ENCODE measurements at regions not wholly inside any gene's neighbourhood (a gene's known extent, or its start where the extent isn't known, plus 50 kb on each side); places are given as distances from the start of the nearest gene placed in this dataset.

DNA sequence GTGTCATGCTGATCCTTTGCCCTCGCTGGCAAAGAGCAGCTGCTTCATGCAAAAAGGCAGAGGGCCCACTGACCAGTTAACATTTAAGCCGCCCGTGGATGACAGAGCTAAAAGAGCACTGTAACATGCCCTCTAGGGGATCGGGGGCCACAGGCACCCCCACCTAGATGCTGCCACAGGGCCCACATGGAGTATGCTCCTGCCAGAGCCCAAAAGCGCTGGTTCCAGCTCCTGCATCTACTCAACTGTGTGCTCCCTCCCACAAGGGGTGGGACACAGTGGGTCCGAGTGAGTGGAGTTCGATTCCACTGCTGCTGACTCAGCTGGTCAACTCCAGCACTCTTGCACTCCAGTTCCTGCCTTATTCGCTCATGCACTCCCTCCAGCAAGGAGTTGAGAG, 199.8 kb upstream of the CNTNAP2 start:
- TF ChIP-seq, protein P1, sequence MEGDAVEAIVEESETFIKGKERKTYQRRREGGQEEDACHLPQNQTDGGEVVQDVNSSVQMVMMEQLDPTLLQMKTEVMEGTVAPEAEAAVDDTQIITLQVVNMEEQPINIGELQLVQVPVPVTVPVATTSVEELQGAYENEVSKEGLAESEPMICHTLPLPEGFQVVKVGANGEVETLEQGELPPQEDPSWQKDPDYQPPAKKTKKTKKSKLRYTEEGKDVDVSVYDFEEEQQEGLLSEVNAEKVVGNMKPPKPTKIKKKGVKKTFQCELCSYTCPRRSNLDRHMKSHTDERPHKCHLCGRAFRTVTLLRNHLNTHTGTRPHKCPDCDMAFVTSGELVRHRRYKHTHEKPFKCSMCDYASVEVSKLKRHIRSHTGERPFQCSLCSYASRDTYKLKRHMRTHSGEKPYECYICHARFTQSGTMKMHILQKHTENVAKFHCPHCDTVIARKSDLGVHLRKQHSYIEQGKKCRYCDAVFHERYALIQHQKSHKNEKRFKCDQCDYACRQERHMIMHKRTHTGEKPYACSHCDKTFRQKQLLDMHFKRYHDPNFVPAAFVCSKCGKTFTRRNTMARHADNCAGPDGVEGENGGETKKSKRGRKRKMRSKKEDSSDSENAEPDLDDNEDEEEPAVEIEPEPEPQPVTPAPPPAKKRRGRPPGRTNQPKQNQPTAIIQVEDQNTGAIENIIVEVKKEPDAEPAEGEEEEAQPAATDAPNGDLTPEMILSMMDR (IDR thresholded peaks at IDR 0.05; ENCODE audit: insufficient read depth, low read length, poor library complexity, severe bottlenecking) = no peak
- no peak for TF ChIP-seq EZH2phosphoT487 (conservative IDR thresholded peaks at IDR 0.05; ENCODE audit: low read length)

Measured in SU-DHL-6 (cell line).